ENCODE measurements at regions not wholly inside any gene's neighbourhood (a gene's known extent, or its start where the extent isn't known, plus 50 kb on each side); places are given as distances from the start of the nearest gene placed in this dataset.

GRCh38 chr14:51328772-51329353 lies 88.8 kb downstream of the TMX1 start:
- CTCF ChIA-PET, result no interaction called here
- POLR2A ChIA-PET, result no interaction called here
- H3K27me3 ChIP-seq (ENCODE audit: control insufficient read depth, insufficient read depth, low read length), result no peaks in the 10 kb centered on the region
- H3K4me3 ChIP-seq (ENCODE audit: low read depth, low read length), result no peak overlapping the region
- no peaks in the 10 kb centered on the region for H3K36me3 ChIP-seq (ENCODE audit: control insufficient read depth, insufficient read depth, low read length)
- no peak for TF ChIP-seq CTCF (IDR thresholded peaks at IDR 0.05; ENCODE audit: insufficient read depth, low read depth, low read length)
- DNase-seq (ENCODE audit: low read depth), result no peak

GRCh38 chr14:51331486-51332367 lies 91.7 kb downstream of the TMX1 start:
- no peaks in the 10 kb centered on the region for H3K27me3 ChIP-seq (ENCODE audit: control insufficient read depth, insufficient read depth, low read length)
- CTCF ChIA-PET, result no interaction called here
- H3K36me3 ChIP-seq (ENCODE audit: control insufficient read depth, insufficient read depth, low read length), result no peaks in the 10 kb centered on the region
- TF ChIP-seq CTCF (IDR thresholded peaks at IDR 0.05; ENCODE audit: insufficient read depth, low read depth, low read length), result no peak
- POLR2A ChIA-PET, result interaction anchor here (0.6 kb wide), 1 partner anchor 215 kb away, joined by 29 read pairs; no protein-coding TSS in a partner anchor
- H3K4me3 ChIP-seq (ENCODE audit: low read depth, low read length), result no peak overlapping the region
- DNase-seq (ENCODE audit: low read depth), result no peak

- no peak for DNase-seq (ENCODE audit: low read depth)
These were observed 93.3 kb downstream of the TMX1 start for GRCh38 chr14:51333299-51333698.

GRCh38 chr14:51333901-51334521 lies 94.0 kb downstream of the TMX1 start:
- TF ChIP-seq CTCF (IDR thresholded peaks at IDR 0.05; ENCODE audit: insufficient read depth, low read depth, low read length), result no peak
- Histone ChIP-seq H3K36me3 (ENCODE audit: control insufficient read depth, insufficient read depth, low read length) (no peaks in the 10 kb centered on the region), H3K27me3 (ENCODE audit: control insufficient read depth, insufficient read depth, low read length) (no peaks in the 10 kb centered on the region), H3K4me3 (ENCODE audit: low read depth, low read length) (no peak overlapping the region)
- POLR2A ChIA-PET, result no interaction called here
- CTCF ChIA-PET, result interaction anchor here (0.9 to 1.2 kb wide), 2 partner anchors 12 to 54 kb away, joined by 3 to 4 read pairs; no protein-coding TSS in a partner anchor
- DNase-seq (ENCODE audit: low read depth), result no peak

More at GRCh38 chr14:51333299-51333698, 93.3 kb downstream of the TMX1 start:
- ChIA-PET CTCF (no interaction called here), POLR2A (no interaction called here)
- no peaks in the 10 kb centered on the region for H3K36me3 ChIP-seq (ENCODE audit: control insufficient read depth, insufficient read depth, low read length)
- no peak overlapping the region for H3K4me3 ChIP-seq (ENCODE audit: low read depth, low read length)
- H3K27me3 ChIP-seq (ENCODE audit: control insufficient read depth, insufficient read depth, low read length), result no peaks in the 10 kb centered on the region
- TF ChIP-seq CTCF (IDR thresholded peaks at IDR 0.05; ENCODE audit: insufficient read depth, low read depth, low read length), result no peak

- no peak for DNase-seq (ENCODE audit: low read depth)
- POLR2A ChIA-PET, result no interaction called here
- TF ChIP-seq CTCF (IDR thresholded peaks at IDR 0.05; ENCODE audit: insufficient read depth, low read depth, low read length), result no peak
- no peaks in the 10 kb centered on the region for H3K27me3 ChIP-seq (ENCODE audit: control insufficient read depth, insufficient read depth, low read length)
- H3K36me3 ChIP-seq (ENCODE audit: control insufficient read depth, insufficient read depth, low read length), result no peaks in the 10 kb centered on the region
- CTCF ChIA-PET, result interaction anchor here (0.7 to 1.4 kb wide), 5 partner anchors 8 to 357 kb away, joined by 3 to 4 read pairs (median 3); no protein-coding TSS in a partner anchor
- no peak overlapping the region for H3K4me3 ChIP-seq (ENCODE audit: low read depth, low read length)
These were observed 94.5 kb downstream of the TMX1 start for GRCh38 chr14:51334566-51334965.

All from BJ (cell line).